OCI-LY1 (cell line): ENCODE measurements at regions not wholly inside any gene's neighbourhood (a gene's known extent, or its start where the extent isn't known, plus 50 kb on each side); places are given as distances from the start of the nearest gene placed in this dataset.

ENCODE experiments used
- H2AFZ ChIP-seq: fragments of 200-600 bp; sonication (generic), shearing (Covaris generic); 2 replicates; pipeline ENCODE4 v1.6.0; 2014; ENCODE audit warnings: antibody characterized with exemption, mild to moderate bottlenecking, low read length
- H3F3A ChIP-seq: fragments of 200-600 bp; sonication (generic), shearing (Covaris generic); 2 replicates; pipeline ENCODE4 v1.6.0; 2014; ENCODE audit warnings: mild to moderate bottlenecking, antibody characterized with exemption, low read length, moderate library complexity; ENCODE audit not compliant: insufficient read depth
- H3K27ac ChIP-seq: fragments of 200-600 bp; sonication (generic); 2 replicates; pipeline ENCODE4 v1.5.1; 2014; ENCODE audit warnings: low read length, mixed run types, mild to moderate bottlenecking, low read depth; ENCODE audit not compliant: poor library complexity, severe bottlenecking
- H3K27me3 ChIP-seq: fragments of 200-600 bp; sonication (generic); 2 replicates; pipeline ENCODE4 v1.6.0; 2014; ENCODE audit warnings: antibody characterized with exemption, mild to moderate bottlenecking, low read length, moderate library complexity; ENCODE audit not compliant: insufficient read depth
- H3K36me3 ChIP-seq: fragments of 200-600 bp; sonication (generic); 2 replicates; pipeline ENCODE4 v1.6.1; 2014; ENCODE audit warnings: mild to moderate bottlenecking, antibody characterized with exemption, low read length, moderate library complexity, mixed read lengths; ENCODE audit not compliant: insufficient read depth
- H3K4me1 ChIP-seq: fragments of 200-600 bp; sonication (generic); 2 replicates; pipeline ENCODE4 v1.5.1; 2014; ENCODE audit warnings: mild to moderate bottlenecking, low read length, moderate library complexity; ENCODE audit not compliant: insufficient read depth, severe bottlenecking
- H3K4me2 ChIP-seq: fragments of 200-600 bp; sonication (generic), shearing (Covaris generic); 2 replicates; pipeline ENCODE4 v1.6.1; 2014; ENCODE audit warnings: low read length
- H3K4me3 ChIP-seq: fragments of 200-600 bp; sonication (generic); 2 replicates; pipeline ENCODE4 v1.5.1; 2014; ENCODE audit warnings: low read length, low read depth, mild to moderate bottlenecking, mixed read lengths; ENCODE audit not compliant: poor library complexity, severe bottlenecking
- H3K79me2 ChIP-seq: fragments of 200-600 bp; shearing (Covaris generic); 2 replicates; pipeline ENCODE4 v1.6.1; 2016; ENCODE audit warnings: mixed run types, low read length, mixed read lengths; ENCODE audit not compliant: insufficient read depth
- H3K9ac ChIP-seq: fragments of 200-600 bp; sonication (generic), shearing (Covaris generic); 2 replicates; pipeline ENCODE4 v1.6.1; 2014; ENCODE audit warnings: mild to moderate bottlenecking, low read length, mixed read lengths
- H3K9me2 ChIP-seq: fragments of 200-600 bp; sonication (generic), shearing (Covaris generic); 2 replicates; pipeline ENCODE4 v1.6.1; 2014; ENCODE audit warnings: low read depth, mild to moderate bottlenecking, low read length, mixed read lengths
- H3K9me3 ChIP-seq: fragments of 200-600 bp; shearing (Covaris generic); 2 replicates; pipeline ENCODE4 v1.6.1; 2014; ENCODE audit warnings: low read length, mixed read lengths
- H4K20me1 ChIP-seq: fragments of 200-600 bp; sonication (generic), shearing (Covaris generic); 2 replicates; pipeline ENCODE4 v1.6.0; 2016; ENCODE audit warnings: mild to moderate bottlenecking, low read length; ENCODE audit not compliant: insufficient read depth
- EZH2 ChIP-seq: fragments of 200-600 bp; sonication (generic), shearing (Covaris generic); IDR thresholded peaks from 2 replicates; pipeline ENCODE4 v1.8.0; 2017; ENCODE audit warnings: borderline replicate concordance, mixed run types, mild to moderate bottlenecking, antibody characterized with exemption, low read length, moderate library complexity, mixed read lengths
- TF ChIP-seq, protein P1 (sequence below): fragments of 200-600 bp; sonication (generic), shearing (Covaris generic); IDR thresholded peaks from 2 replicates; pipeline ENCODE4 v1.5.1; 2017; ENCODE audit warnings: mild to moderate bottlenecking, antibody characterized with exemption, low read length, moderate library complexity, mixed read lengths

DNA sequence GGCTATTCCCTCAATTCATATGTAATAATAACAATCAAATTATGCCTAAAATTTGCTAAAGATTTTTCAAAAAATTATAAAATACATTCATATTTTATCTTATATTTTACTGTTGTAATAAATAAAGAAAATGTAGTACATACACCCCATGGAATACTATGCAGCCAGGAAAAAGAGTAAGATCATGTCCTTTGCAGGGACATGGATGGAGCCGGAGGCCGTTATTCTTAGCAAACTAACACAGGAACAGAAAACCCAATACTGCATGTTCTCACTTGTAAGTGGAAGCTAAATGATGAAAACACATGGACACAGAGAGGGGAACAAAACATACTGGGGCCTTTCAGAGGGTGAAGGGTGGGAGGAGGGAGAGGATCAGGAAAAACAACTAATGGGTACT lies 584.2 kb upstream of the MMS22L start:
- H3K79me2 ChIP-seq, result no peaks in the 10 kb centered on the region
- H3K27me3 ChIP-seq, result no peaks in the 10 kb centered on the region
- no peak overlapping the region for H3K27ac ChIP-seq
- no peaks in the 10 kb centered on the region for H3K9me2 ChIP-seq
- H2AFZ ChIP-seq, result no peak overlapping the region
- H3K9ac ChIP-seq, result no peak overlapping the region
- H3K4me3 ChIP-seq, result no peak overlapping the region
- no peak for TF ChIP-seq EZH2
- TF ChIP-seq, protein P1, sequence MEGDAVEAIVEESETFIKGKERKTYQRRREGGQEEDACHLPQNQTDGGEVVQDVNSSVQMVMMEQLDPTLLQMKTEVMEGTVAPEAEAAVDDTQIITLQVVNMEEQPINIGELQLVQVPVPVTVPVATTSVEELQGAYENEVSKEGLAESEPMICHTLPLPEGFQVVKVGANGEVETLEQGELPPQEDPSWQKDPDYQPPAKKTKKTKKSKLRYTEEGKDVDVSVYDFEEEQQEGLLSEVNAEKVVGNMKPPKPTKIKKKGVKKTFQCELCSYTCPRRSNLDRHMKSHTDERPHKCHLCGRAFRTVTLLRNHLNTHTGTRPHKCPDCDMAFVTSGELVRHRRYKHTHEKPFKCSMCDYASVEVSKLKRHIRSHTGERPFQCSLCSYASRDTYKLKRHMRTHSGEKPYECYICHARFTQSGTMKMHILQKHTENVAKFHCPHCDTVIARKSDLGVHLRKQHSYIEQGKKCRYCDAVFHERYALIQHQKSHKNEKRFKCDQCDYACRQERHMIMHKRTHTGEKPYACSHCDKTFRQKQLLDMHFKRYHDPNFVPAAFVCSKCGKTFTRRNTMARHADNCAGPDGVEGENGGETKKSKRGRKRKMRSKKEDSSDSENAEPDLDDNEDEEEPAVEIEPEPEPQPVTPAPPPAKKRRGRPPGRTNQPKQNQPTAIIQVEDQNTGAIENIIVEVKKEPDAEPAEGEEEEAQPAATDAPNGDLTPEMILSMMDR, result no peak
- no peaks in the 10 kb centered on the region for H3F3A ChIP-seq
- H4K20me1 ChIP-seq, result no peaks in the 10 kb centered on the region
- H3K36me3 ChIP-seq, result no peaks in the 10 kb centered on the region
- H3K9me3 ChIP-seq, result no peaks in the 10 kb centered on the region
- H3K4me2 ChIP-seq, result no peak overlapping the region
- no peaks in the 10 kb centered on the region for H3K4me1 ChIP-seq

DNA sequence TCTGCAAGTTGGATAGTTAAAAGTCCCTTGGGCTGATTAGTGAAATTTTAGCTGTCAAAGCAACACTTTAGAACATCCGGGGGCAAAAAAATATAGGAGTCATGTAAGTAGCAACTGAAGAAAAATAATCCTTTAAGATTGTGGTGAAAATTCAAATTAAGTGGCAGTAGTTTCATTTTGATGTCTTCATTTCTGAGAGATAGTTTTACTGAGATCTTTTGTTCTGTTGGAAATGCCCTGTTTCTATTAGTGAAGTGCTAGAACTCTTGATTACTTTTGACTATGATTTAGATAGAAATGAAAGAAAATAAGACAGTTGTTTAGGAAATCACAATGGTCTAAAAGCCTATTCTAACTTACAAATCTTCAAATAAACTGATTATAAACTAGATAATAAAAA lies 587.3 kb upstream of the MMS22L start:
- H3K79me2 ChIP-seq, result no peaks in the 10 kb centered on the region
- no peaks in the 10 kb centered on the region for H4K20me1 ChIP-seq
- no peaks in the 10 kb centered on the region for H3K9me3 ChIP-seq
- H3K27ac ChIP-seq, result no peak overlapping the region
- no peak overlapping the region for H2AFZ ChIP-seq
- H3K4me3 ChIP-seq, result no peak overlapping the region
- H3K9me2 ChIP-seq, result no peaks in the 10 kb centered on the region
- no peak for TF ChIP-seq EZH2
- TF ChIP-seq, protein P1, result no peak
- no peaks in the 10 kb centered on the region for H3K36me3 ChIP-seq
- H3K27me3 ChIP-seq, result no peaks in the 10 kb centered on the region
- no peak overlapping the region for H3K9ac ChIP-seq
- H3K4me1 ChIP-seq, result no peaks in the 10 kb centered on the region
- H3K4me2 ChIP-seq, result no peak overlapping the region
- no peaks in the 10 kb centered on the region for H3F3A ChIP-seq

DNA sequence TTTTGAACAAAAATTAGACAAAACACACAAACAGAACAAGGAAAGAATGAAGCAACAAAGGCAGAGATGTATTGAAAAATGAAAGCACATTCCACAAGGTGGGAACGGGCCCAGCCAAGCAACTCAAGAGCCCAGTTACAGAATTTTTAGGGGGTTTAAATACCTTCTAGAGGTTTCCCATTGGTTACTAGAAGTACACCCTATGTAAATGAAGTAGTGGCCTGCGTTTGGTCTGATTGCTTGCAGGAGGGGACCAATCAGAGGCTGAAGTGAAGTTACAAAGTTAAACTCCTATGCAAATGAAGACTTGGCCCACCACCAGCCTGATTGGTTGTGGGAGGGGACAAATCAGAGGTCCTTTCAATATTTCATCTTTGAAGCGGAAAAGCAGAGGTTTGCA lies 593.7 kb upstream of the MMS22L start:
- no peaks in the 10 kb centered on the region for H3K9me3 ChIP-seq
- no peaks in the 10 kb centered on the region for H3K79me2 ChIP-seq
- no peaks in the 10 kb centered on the region for H3F3A ChIP-seq
- no peaks in the 10 kb centered on the region for H4K20me1 ChIP-seq
- no peak overlapping the region for H3K27ac ChIP-seq
- H3K27me3 ChIP-seq, result no peaks in the 10 kb centered on the region
- no peak overlapping the region for H3K4me3 ChIP-seq
- H3K9me2 ChIP-seq, result no peaks in the 10 kb centered on the region
- TF ChIP-seq, protein P1, result no peak
- TF ChIP-seq EZH2, result no peak
- H2AFZ ChIP-seq, result no peak overlapping the region
- no peaks in the 10 kb centered on the region for H3K4me1 ChIP-seq
- H3K4me2 ChIP-seq, result no peak overlapping the region
- H3K9ac ChIP-seq, result no peak overlapping the region
- no peaks in the 10 kb centered on the region for H3K36me3 ChIP-seq
